HepG2 (cell line): ENCODE measurements at regions not wholly inside any gene's neighbourhood (a gene's known extent, or its start where the extent isn't known, plus 50 kb on each side); places are given as distances from the start of the nearest gene placed in this dataset.

Experiments used
- FOXM1 ChIP-seq: sonication (generic); formaldehyde crosslinking; IDR thresholded peaks from 2 replicates; pipeline ENCODE4 v1.5.0; 2020; ENCODE audit warnings: missing genetic modification reagents
- NAIF1 ChIP-seq: sonication (generic); formaldehyde crosslinking; IDR thresholded peaks from 2 replicates; pipeline ENCODE4 v1.5.0; 2020; ENCODE audit warnings: mild to moderate bottlenecking, missing genetic modification reagents, borderline replicate concordance
- U2AF2 ChIP-seq: fragments of 200-400 bp; formaldehyde crosslinking; IDR thresholded peaks from 2 replicates; pipeline ENCODE4 v1.6.1; 2017; ENCODE audit warnings: low read depth, mild to moderate bottlenecking, low read length
- ZFP37 ChIP-seq: sonication (generic); formaldehyde crosslinking; IDR thresholded peaks from 2 replicates; pipeline ENCODE4 v1.4.0; 2020; ENCODE audit warnings: missing genetic modification reagents, borderline replicate concordance
- ZNF274 ChIP-seq: sonication (generic); formaldehyde crosslinking; IDR thresholded peaks from 2 replicates; pipeline ENCODE4 v1.5.1; 2020; ENCODE audit warnings: mild to moderate bottlenecking, missing genetic modification reagents
- ZNF614 ChIP-seq: IDR thresholded peaks from 2 replicates; pipeline ENCODE4 v1.6.1; 2018; ENCODE audit warnings: missing biosample characterization, missing genetic modification reagents, inconsistent platforms, borderline replicate concordance
- ZNF878 ChIP-seq: sonication (generic); formaldehyde crosslinking; IDR thresholded peaks from 2 replicates; pipeline ENCODE4 v1.8.1; 2023; ENCODE audit warnings: mild to moderate bottlenecking, missing genetic modification reagents, moderate library complexity
- TF ChIP-seq, protein P1 (sequence below): sonication (generic); formaldehyde crosslinking; IDR thresholded peaks from 2 replicates; pipeline ENCODE4 v1.4.0; 2020; ENCODE audit warnings: missing genetic modification reagents
- TF ChIP-seq, protein P2 (sequence below): sonication (generic); formaldehyde crosslinking; IDR thresholded peaks from 2 replicates; pipeline ENCODE4 v1.4.0; 2020; ENCODE audit warnings: missing genetic modification reagents
- TF ChIP-seq, protein P3 (sequence below): sonication (generic); formaldehyde crosslinking; IDR thresholded peaks from 2 replicates; pipeline ENCODE4 v1.4.0; 2020; ENCODE audit warnings: mild to moderate bottlenecking, missing genetic modification reagents, borderline replicate concordance
- TF ChIP-seq, protein P4 (sequence below): sonication (generic); formaldehyde crosslinking; IDR thresholded peaks from 2 replicates; pipeline ENCODE4 v1.5.0; 2020; ENCODE audit warnings: missing genetic modification reagents
- TF ChIP-seq, protein P5 (sequence below): sonication (generic); formaldehyde crosslinking; IDR thresholded peaks from 2 replicates; pipeline ENCODE4 v1.5.0; 2020; ENCODE audit warnings: mild to moderate bottlenecking, missing genetic modification reagents, borderline replicate concordance

DNA sequence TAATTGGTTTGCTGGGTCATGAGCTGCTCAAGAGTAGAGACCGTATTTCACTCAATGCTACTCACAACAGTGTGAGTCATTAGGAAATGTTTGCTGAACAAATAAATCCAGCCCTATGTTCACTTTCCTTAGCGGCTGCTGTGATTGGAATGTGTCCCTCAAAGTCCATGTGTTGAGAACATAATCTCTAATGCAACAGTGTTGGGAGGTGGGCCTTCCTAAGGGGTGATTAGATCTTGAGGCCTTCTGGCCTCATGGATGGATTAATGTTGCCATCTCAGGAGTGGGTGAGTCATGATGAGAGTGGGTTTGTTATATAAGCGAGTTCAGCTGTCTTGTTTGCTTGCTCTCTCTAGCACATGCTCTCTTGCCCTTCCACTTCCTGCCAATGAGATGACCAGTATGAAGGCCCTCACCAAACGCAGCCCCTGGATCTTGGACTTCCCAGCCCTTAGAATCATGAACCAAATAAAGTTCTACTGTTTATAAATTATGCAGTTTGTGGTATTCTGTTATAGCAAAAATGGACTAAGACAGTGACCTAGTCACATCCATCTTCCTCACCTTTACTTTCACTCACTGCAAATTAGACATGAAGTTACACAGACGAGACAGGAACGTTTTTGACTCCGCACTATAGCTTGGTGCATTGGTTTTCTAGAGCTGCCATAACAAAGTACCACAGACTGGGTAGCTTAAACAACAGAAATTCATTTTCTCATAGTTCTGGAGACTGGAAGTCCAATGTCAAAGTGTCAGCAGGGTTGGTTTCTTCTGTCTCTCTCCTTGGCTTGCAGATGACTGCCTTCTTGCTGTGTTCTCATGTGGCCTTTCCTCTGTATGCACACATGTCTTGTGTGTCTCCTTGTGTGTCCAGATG is 50.9 kb upstream of the FAM169A start (continued):
- peak; percentile 95 for TF ChIP-seq ZNF878 (CRISPR knock-in tag)
- peak; percentile 81; the same call in 1 of the 2 replicates for TF ChIP-seq ZFP37
- TF ChIP-seq ZNF614 (CRISPR knock-in tag), result peak; percentile 98
- no peak for TF ChIP-seq U2AF2
- TF ChIP-seq, protein P1, sequence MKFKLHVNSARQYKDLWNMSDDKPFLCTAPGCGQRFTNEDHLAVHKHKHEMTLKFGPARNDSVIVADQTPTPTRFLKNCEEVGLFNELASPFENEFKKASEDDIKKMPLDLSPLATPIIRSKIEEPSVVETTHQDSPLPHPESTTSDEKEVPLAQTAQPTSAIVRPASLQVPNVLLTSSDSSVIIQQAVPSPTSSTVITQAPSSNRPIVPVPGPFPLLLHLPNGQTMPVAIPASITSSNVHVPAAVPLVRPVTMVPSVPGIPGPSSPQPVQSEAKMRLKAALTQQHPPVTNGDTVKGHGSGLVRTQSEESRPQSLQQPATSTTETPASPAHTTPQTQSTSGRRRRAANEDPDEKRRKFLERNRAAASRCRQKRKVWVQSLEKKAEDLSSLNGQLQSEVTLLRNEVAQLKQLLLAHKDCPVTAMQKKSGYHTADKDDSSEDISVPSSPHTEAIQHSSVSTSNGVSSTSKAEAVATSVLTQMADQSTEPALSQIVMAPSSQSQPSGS (CRISPR knock-in tag), result peak; percentile 81; the same call in 1 of the 2 replicates
- TF ChIP-seq, protein P2, sequence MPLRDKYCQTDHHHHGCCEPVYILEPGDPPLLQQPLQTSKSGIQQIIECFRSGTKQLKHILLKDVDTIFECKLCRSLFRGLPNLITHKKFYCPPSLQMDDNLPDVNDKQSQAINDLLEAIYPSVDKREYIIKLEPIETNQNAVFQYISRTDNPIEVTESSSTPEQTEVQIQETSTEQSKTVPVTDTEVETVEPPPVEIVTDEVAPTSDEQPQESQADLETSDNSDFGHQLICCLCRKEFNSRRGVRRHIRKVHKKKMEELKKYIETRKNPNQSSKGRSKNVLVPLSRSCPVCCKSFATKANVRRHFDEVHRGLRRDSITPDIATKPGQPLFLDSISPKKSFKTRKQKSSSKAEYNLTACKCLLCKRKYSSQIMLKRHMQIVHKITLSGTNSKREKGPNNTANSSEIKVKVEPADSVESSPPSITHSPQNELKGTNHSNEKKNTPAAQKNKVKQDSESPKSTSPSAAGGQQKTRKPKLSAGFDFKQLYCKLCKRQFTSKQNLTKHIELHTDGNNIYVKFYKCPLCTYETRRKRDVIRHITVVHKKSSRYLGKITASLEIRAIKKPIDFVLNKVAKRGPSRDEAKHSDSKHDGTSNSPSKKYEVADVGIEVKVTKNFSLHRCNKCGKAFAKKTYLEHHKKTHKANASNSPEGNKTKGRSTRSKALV (CRISPR knock-in tag), result peak; percentile 83
- TF ChIP-seq NAIF1 (CRISPR knock-in tag), result no peak
- TF ChIP-seq, protein P3, sequence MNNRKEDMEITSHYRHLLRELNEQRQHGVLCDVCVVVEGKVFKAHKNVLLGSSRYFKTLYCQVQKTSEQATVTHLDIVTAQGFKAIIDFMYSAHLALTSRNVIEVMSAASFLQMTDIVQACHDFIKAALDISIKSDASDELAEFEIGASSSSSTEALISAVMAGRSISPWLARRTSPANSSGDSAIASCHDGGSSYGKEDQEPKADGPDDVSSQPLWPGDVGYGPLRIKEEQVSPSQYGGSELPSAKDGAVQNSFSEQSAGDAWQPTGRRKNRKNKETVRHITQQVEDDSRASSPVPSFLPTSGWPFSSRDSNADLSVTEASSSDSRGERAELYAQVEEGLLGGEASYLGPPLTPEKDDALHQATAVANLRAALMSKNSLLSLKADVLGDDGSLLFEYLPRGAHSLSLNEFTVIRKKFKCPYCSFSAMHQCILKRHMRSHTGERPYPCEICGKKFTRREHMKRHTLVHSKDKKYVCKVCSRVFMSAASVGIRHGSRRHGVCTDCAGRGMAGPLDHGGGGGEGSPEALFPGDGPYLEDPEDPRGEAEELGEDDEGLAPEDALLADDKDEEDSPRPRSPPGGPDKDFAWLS (CRISPR knock-in tag), result no peak
- no peak for TF ChIP-seq ZNF274 (CRISPR knock-in tag)
- TF ChIP-seq, protein P4, sequence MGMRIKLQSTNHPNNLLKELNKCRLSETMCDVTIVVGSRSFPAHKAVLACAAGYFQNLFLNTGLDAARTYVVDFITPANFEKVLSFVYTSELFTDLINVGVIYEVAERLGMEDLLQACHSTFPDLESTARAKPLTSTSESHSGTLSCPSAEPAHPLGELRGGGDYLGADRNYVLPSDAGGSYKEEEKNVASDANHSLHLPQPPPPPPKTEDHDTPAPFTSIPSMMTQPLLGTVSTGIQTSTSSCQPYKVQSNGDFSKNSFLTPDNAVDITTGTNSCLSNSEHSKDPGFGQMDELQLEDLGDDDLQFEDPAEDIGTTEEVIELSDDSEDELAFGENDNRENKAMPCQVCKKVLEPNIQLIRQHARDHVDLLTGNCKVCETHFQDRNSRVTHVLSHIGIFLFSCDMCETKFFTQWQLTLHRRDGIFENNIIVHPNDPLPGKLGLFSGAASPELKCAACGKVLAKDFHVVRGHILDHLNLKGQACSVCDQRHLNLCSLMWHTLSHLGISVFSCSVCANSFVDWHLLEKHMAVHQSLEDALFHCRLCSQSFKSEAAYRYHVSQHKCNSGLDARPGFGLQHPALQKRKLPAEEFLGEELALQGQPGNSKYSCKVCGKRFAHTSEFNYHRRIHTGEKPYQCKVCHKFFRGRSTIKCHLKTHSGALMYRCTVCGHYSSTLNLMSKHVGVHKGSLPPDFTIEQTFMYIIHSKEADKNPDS (CRISPR knock-in tag), result 0 out of 2 replicates have a peak, but pooled peaks have one; percentile 29
- no peak for TF ChIP-seq FOXM1
- TF ChIP-seq, protein P5, sequence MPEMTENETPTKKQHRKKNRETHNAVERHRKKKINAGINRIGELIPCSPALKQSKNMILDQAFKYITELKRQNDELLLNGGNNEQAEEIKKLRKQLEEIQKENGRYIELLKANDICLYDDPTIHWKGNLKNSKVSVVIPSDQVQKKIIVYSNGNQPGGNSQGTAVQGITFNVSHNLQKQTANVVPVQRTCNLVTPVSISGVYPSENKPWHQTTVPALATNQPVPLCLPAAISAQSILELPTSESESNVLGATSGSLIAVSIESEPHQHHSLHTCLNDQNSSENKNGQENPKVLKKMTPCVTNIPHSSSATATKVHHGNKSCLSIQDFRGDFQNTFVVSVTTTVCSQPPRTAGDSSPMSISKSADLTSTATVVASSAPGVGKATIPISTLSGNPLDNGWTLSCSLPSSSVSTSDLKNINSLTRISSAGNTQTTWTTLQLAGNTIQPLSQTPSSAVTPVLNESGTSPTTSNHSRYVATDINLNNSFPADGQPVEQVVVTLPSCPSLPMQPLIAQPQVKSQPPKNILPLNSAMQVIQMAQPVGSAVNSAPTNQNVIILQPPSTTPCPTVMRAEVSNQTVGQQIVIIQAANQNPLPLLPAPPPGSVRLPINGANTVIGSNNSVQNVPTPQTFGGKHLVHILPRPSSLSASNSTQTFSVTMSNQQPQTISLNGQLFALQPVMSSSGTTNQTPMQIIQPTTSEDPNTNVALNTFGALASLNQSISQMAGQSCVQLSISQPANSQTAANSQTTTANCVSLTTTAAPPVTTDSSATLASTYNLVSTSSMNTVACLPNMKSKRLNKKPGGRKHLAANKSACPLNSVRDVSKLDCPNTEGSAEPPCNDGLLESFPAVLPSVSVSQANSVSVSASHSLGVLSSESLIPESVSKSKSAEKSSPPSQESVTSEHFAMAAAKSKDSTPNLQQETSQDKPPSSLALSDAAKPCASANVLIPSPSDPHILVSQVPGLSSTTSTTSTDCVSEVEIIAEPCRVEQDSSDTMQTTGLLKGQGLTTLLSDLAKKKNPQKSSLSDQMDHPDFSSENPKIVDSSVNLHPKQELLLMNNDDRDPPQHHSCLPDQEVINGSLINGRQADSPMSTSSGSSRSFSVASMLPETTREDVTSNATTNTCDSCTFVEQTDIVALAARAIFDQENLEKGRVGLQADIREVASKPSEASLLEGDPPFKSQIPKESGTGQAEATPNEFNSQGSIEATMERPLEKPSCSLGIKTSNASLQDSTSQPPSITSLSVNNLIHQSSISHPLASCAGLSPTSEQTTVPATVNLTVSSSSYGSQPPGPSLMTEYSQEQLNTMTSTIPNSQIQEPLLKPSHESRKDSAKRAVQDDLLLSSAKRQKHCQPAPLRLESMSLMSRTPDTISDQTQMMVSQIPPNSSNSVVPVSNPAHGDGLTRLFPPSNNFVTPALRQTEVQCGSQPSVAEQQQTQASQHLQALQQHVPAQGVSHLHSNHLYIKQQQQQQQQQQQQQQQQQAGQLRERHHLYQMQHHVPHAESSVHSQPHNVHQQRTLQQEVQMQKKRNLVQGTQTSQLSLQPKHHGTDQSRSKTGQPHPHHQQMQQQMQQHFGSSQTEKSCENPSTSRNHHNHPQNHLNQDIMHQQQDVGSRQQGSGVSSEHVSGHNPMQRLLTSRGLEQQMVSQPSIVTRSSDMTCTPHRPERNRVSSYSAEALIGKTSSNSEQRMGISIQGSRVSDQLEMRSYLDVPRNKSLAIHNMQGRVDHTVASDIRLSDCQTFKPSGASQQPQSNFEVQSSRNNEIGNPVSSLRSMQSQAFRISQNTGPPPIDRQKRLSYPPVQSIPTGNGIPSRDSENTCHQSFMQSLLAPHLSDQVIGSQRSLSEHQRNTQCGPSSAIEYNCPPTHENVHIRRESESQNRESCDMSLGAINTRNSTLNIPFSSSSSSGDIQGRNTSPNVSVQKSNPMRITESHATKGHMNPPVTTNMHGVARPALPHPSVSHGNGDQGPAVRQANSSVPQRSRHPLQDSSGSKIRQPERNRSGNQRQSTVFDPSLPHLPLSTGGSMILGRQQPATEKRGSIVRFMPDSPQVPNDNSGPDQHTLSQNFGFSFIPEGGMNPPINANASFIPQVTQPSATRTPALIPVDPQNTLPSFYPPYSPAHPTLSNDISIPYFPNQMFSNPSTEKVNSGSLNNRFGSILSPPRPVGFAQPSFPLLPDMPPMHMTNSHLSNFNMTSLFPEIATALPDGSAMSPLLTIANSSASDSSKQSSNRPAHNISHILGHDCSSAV (CRISPR knock-in tag), result no peak
